C1 segment of cervical spinal cord (tissue), 14 donors: ENCODE measurements at regions not wholly inside any gene's neighbourhood (a gene's known extent, or its start where the extent isn't known, plus 50 kb on each side); places are given as distances from the start of the nearest gene placed in this dataset.

Experiments
- DNase-seq, 14 donors: peaks; one replicate each; lab custom pipeline; 2025; lab: John Stamatoyannopoulos, UW

GRCh38 chr2:122216071-122216470, 460.6 kb downstream of the TSN start:
- DNase-seq: no peak

DNA sequence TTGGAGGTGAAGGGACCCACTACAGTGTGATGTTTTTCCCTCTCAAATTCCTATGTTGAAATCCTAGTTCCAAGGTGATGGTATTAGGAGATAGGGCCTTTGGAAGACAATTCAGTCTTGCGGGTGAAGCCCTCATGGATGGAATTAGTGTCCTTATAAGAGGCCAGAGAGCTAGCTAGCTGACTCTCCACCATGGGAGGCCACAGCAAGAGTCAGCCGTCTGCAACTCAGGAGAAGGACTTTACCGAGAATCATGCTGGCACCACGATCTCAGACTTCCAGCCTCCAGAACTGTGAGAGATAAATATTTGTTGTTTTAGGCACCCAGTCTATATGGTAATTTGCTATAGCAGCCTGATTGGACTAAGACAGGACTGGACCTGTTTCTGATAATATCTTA, 461.4 kb downstream of the TSN start:
- DNase-seq: no peak

- DNase-seq: no peak
Observed at GRCh38 chr2:122218596-122218995, 463.1 kb downstream of the TSN start.

- DNase-seq: no peak
Observed at GRCh38 chr2:122219504-122219903, 464.1 kb downstream of the TSN start.

DNA sequence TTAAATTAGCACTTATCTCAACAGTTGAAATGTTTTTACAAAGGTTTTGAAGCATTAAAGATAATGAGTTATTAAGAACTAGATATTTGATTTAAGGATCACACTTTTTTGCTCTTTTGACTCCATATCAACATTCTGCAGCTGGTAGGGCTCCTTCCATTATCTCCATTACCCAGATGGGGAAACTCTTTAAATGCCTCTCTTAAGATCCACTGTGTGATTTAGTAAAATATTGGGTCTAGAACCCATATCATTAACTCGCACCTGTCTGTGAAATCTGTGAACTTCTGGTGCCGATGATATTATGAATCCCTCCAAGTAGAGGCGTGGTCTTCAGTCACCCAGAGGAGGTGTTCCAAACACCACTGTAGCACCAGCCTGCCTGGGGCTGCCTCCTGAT, 466.2 kb downstream of the TSN start:
- no peak for DNase-seq

DNA sequence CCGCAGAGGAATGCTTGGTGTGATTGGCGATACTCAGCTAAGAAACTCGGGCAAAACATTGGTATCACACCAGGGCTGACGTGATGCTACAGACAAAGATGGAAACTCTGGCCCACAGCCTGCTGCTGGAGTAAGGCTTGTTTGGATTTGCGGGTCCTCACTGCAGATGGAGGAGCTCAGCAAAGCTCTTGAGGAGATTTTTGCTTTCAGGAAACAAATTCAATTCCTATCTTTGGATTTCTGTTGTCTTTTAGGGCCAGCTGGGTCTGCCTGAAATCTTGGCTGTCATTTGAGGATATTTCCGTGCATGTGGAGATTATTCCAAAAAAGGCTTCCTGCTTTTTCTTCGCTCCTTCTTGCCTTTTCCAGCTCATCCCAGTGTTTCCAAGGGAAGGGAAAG, 475.8 kb downstream of the TSN start:
- DNase-seq: no peak

- no peak for DNase-seq
Observed at GRCh38 chr2:122233372-122233771, 477.9 kb downstream of the TSN start.

GRCh38 chr2:122236152-122236874, 480.9 kb downstream of the TSN start:
- DNase-seq: peak in 2 of 14 donors; percentile 5 to 23

DNA sequence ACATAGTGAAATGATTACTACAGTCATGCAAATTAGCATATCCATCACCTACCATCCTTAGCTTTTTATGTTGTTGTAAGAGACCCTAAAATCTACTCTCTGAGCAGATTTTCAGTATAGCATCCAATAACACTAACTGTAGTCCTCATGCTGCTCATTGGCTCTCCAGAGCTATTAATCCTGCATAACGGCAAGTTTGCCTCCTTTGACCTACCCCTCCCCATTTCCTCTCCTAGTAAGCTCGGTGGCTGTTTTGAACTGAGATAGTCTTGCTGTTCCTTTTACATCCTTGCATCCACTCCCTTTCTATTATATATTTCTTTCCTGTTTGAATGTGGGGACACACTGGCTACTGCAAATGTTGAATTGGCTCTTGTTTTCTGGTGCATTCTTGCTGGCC, 481.5 kb downstream of the TSN start:
- DNase-seq: no peak

DNA sequence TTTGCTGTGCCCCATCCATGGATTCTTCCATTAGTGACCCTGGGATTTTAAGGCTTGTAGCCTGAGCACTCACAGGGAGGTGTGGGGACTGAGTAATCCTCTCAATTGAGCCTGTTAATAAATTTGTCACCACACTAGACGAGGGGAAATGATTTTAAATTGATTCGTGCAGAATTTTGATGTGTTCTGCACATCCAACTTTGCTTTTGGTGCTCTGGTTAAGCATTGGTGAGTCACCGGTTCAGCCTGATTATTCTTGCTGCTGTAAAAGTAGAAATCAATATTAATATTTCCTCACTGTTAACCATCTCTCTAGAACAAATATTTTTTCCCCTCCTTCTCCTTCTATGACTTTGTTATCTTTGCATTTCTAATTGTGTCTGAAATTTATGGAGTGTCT, 482.0 kb downstream of the TSN start:
- no peak for DNase-seq

DNA sequence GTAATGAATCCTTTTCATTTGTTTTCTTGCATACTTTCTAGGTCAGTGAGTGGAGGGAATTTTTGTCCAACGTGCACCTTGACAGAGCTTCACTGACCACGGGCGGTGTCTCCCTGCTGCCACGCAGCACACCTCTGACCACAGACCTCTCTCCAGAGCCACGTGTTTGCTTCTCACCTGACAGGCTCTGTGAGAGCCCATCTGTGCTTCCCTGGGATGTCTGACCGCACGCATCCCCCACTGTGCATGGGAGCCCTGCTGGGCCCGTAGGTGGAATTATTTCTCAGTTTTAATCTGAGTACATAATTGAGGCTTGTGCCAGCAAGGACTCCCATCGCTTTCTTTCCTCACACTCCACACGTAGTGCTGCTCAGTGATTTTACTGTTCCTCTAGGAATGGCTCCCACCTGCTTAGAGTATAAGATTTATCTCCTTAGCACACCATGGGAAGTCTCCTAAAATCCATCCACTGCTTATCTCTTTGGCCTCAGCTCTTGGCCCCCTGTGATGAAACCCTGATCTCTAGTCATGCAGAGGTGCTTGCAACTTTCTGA, 482.6 kb downstream of the TSN start:
- no peak for DNase-seq

DNA sequence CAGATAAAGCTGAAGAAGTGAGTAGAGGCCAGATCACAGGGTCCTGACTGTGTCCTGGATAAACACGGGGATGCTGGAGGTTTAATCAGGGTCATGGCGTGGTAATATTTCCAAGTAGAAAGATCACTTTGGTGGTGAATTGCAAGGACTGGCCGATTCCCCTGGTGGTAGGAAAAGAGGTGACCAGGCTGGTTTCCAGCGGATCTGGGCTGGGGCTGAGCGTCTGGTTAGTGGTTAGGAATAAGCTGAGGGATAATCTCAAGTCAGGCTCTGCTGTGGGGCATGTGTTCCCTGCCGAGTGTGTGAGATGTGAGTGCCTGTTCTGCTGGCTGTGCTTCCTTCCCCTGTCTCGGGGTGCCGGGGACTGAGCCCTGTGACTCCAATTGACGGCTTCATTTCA, 484.0 kb downstream of the TSN start:
- no peak for DNase-seq

DNA sequence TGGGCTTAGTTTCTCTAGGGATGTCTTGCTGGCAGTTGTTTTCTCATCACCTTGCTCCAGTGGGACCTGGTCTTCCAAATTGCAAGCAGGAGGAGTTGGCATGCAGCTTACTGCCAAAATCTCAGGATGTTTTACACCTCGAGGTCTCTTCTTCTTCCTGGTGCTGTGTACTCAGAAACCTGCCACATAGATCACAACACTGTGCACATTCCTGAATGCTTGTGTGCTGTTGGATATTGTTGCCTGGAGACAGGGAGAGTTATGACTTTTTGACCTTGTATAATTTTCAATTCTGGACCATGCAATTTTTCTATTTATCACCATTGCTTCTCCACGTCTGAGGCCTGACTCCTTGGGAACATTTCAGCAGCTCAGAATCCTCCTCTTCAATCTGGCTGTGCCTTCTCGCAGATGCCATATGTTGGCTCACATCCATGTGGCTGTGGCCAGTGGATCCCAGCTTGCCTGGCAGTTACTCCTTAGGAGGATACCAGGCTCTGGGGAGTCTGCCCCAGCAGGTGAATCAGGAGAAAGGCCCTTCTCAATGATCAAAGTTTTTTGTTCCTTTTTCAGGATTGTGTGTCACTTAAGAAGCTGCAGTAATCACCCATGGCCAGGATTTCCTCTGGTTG, 489.3 kb downstream of the TSN start:
- no peak for DNase-seq

- no peak for DNase-seq
Observed at GRCh38 chr2:122249673-122250072, 494.2 kb downstream of the TSN start.

- DNase-seq: no peak
Observed at GRCh38 chr2:122251158-122251557, 495.7 kb downstream of the TSN start.

DNA sequence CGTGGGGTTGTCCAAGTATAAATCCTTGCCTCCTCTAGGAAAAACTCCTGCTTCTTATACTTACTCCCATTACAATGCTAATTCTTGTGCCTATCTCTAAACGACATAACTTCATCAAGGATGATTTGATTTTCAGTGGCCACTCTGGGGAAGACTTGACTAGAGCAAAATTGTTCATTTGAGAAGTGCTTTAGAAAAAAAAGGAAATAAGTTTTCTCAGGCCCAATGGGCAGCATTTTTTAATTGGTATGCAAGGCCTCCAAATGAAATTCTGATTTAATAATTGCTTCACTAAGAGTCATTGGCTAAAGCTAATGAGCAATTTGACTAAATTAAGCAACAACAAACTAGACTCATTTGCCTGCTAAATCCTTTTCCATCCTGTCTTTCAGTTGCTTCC, 496.1 kb downstream of the TSN start:
- no peak for DNase-seq

DNA sequence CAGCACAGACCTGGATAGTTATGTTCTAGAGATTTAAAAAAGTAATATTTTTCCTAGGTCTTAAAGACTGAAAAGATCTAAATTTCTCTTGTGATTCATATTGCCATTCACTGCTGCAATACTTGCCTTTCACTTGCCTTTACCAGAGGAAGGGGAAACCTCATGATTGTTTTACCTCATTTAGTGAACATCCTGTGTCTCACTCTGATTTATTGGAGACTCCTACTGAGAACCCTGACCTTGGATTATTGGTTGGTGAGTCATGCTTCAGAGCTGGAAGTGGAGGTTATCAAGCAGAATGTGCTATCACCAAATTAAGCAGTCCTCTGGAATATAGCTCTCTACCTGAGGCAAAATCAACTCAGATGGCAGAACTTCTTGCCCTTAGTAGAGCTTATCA, 500.5 kb downstream of the TSN start:
- DNase-seq: no peak

- no peak for DNase-seq
Observed at GRCh38 chr2:122261911-122262310, 506.5 kb downstream of the TSN start.

DNA sequence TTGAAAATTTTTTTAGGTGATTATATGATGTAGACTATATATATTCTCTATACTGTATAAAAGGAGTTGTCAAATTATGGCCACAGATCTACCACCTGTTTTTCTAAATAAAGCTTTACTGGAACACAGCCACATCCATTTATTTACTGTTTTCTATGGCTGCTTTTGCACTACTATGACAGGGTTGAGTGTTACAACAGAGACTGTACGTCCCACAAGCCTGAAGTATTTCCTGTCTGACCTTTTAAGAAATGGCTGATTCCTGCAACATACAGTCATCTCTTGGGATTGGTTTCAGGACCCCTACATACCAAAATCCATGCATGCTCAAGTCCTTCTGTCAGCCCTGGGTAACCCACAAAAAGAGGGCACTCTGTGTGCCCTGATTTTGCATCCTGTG, 508.3 kb downstream of the TSN start:
- no peak for DNase-seq

DNA sequence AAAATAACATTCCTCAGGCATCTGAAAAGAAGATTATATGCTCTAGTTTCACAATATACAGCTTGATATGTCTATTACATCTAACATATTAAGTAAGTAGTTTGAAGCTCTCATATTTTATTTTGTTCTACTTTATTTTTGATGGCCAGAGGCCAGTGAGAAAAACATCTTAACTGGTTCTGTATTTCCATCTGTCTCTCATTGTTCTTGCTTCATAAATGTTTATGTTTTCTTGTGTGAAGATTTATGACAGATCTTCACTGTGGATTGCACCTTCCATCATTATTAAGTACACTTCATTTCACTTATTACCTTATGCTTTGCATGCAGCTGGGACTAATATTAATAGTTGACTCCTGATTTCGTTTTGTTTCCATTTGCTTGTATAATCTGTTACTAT, 511.2 kb downstream of the TSN start:
- no peak for DNase-seq

- no peak for DNase-seq
Observed at GRCh38 chr2:122267947-122268346, 512.5 kb downstream of the TSN start.

GRCh38 chr2:122273785-122274419, 518.5 kb downstream of the TSN start:
- DNase-seq: no peak

GRCh38 chr2:122277956-122278355, 522.5 kb downstream of the TSN start:
- no peak for DNase-seq
